ENCODE measurements at regions not wholly inside any gene's neighbourhood (a gene's known extent, or its start where the extent isn't known, plus 50 kb on each side); places are given as distances from the start of the nearest gene placed in this dataset.

DNA sequence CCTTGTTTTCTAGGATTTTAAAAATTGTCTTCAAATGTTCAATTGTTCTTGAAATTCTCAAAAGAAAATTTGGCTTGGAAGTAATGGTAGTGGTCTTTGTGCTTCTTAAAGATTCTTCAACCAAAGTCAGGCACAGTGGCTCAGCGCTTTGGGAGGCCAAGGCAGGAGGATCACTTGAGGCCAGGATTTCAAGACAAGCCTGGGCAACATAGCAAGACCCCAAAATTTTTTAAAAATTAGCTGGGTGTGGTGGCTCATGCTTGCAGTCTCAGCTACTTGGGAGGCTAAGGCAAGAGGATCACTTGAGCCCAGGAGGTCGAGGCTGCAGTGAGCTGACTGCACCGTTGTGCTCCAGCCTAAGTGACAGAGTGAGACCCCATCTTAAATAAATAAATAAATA lies 153.5 kb upstream of the ZNF507 start:
- DNase-seq (no peak), ATAC-seq (ENCODE audit: low read depth) (no peak)
- Histone ChIP-seq H4K91ac (ENCODE audit: insufficient read depth, low read depth, low read length) (no peak overlapping the region), H2AK9ac (replicated peaks; ENCODE audit: low read depth, low read length, poor library complexity) (no peak overlapping the region), H3K9me3 (ENCODE audit: control insufficient read depth, insufficient read depth, low read length) (no peaks in the 10 kb centered on the region), H3K4me3 (ENCODE audit: insufficient read depth, low read depth, low read length) (no peak overlapping the region), H3K56ac (ENCODE audit: extremely low read depth, insufficient read depth, low read length) (no peak overlapping the region), H4K20me1 (ENCODE audit: insufficient read depth, low read length) (no peaks in the 10 kb centered on the region), H2BK5ac (ENCODE audit: low read depth, low read length, poor library complexity, severe bottlenecking) (no peak overlapping the region), H2BK120ac (ENCODE audit: low read depth, low read length) (no peak overlapping the region), H2AFZ (replicated peaks; ENCODE audit: low read length, poor library complexity) (no peak overlapping the region), H3K9ac (ENCODE audit: low read depth, low read length) (no peak overlapping the region), H3K79me1 (ENCODE audit: low read depth in 1 of 2, low read length in 2 of 2) (no peaks in the 10 kb centered on the region), H2BK20ac (ENCODE audit: low read depth, low read length) (no peak overlapping the region), H3K36me3 (ENCODE audit: control insufficient read depth, insufficient read depth, low read length) (no peaks in the 10 kb centered on the region), H3K14ac (replicated peaks; ENCODE audit: low read depth, low read length) (no peak overlapping the region), H3K27ac (ENCODE audit: insufficient read depth, low read length) (no peak overlapping the region), H3K9me1 (ENCODE audit: insufficient read depth, low read length) (no peaks in the 10 kb centered on the region), H3K18ac (ENCODE audit: low read depth, low read length) (no peak overlapping the region), H4K5ac (ENCODE audit: low read depth, low read length) (no peak overlapping the region), H3K4me1 (ENCODE audit: control insufficient read depth, insufficient read depth, low read length) (no peaks in the 10 kb centered on the region), H2BK15ac (ENCODE audit: low read depth, low read length) (no peak overlapping the region), H3K4me2 (ENCODE audit: low read depth, low read length) (no peak overlapping the region), H4K8ac (ENCODE audit: low read depth in 2 of 2, low read length in 2 of 2) (no peak overlapping the region), H3K4ac (ENCODE audit: low read depth, low read length) (no peak overlapping the region), H3K27me3 (ENCODE audit: control insufficient read depth, insufficient read depth, low read length) (no peaks in the 10 kb centered on the region), H3K23ac (ENCODE audit: low read depth, low read length) (no peak overlapping the region), H2AK5ac (ENCODE audit: low read depth, low read length) (no peak overlapping the region)
- in situ Hi-C loops (cut with MboI; ENCODE audit: low sequenced_read_pairs): no loop called here
- no CpG with 5 or more reads among the region's 3 CpGs for WGBS, 2 experiments (ENCODE audit: extremely low coverage in 2 of 2, insufficient read length in 1 of 2)
- dilution Hi-C loops (cut with HindIII; ENCODE audit: low sequenced_read_pairs, unreplicated experiment): no loop called here
- CTCF ChIA-PET: no interaction called here
- intact Hi-C loops (cut with micrococcal nuclease): no loop called here
- TF ChIP-seq FOS (IDR thresholded peaks at IDR 0.05; ENCODE audit: low read depth, low read length) (no peak), POLR2A (IDR thresholded peaks at IDR 0.05; ENCODE audit: low read depth, low read length) (no peak), SMC3 (IDR thresholded peaks at IDR 0.05; ENCODE audit: low read depth, low read length) (no peak), MAFK (IDR thresholded peaks at IDR 0.05; ENCODE audit: low read depth, low read length) (no peak), CEBPB (IDR thresholded peaks at IDR 0.05; ENCODE audit: low read depth, low read length) (no peak), RFX5 (IDR thresholded peaks at IDR 0.05; ENCODE audit: low read depth, low read length) (no peak), CHD1 (IDR thresholded peaks at IDR 0.05; ENCODE audit: low read depth, low read length) (no peak), BHLHE40 (IDR thresholded peaks at IDR 0.05; ENCODE audit: low read depth, low read length) (no peak), RCOR1 (IDR thresholded peaks at IDR 0.05; ENCODE audit: insufficient replicate concordance, low read length) (no peak), RAD21 (IDR thresholded peaks at IDR 0.05; ENCODE audit: low read length) (no peak), NFE2L2 (IDR thresholded peaks at IDR 0.05; ENCODE audit: low read depth, low read length) (no peak)
- TF ChIP-seq, protein P1, sequence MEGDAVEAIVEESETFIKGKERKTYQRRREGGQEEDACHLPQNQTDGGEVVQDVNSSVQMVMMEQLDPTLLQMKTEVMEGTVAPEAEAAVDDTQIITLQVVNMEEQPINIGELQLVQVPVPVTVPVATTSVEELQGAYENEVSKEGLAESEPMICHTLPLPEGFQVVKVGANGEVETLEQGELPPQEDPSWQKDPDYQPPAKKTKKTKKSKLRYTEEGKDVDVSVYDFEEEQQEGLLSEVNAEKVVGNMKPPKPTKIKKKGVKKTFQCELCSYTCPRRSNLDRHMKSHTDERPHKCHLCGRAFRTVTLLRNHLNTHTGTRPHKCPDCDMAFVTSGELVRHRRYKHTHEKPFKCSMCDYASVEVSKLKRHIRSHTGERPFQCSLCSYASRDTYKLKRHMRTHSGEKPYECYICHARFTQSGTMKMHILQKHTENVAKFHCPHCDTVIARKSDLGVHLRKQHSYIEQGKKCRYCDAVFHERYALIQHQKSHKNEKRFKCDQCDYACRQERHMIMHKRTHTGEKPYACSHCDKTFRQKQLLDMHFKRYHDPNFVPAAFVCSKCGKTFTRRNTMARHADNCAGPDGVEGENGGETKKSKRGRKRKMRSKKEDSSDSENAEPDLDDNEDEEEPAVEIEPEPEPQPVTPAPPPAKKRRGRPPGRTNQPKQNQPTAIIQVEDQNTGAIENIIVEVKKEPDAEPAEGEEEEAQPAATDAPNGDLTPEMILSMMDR (conservative IDR thresholded peaks at IDR 0.05; ENCODE audit: low read depth, low read length): no peak
- BruUV-seq (replicated peaks): no TSS peak
- POLR2A ChIA-PET (ENCODE audit: unreplicated experiment): no interaction called here

Data from IMR-90 (cell line).